H1 (cell line): ENCODE measurements at regions not wholly inside any gene's neighbourhood (a gene's known extent, or its start where the extent isn't known, plus 50 kb on each side); places are given as distances from the start of the nearest gene placed in this dataset.
"Not testable (repeated sequence)": the region's sequence is repeated elsewhere in the genome, so short reads cannot be mapped to it uniquely, and the experiment has no call there.

ENCODE experiments used
- CTCF ChIA-PET: fragments of 300-600 bp; sonication (Branson Sonifier 250); formaldehyde crosslinking; loops from one replicate; lab custom pipeline; 2021; ENCODE audit not compliant: partially characterized antibody; lab: Charles Lee
- POLR2A ChIA-PET: fragments of 300-600 bp; sonication (Branson Sonifier 250); formaldehyde crosslinking; loops from one replicate; lab custom pipeline; 2021; ENCODE audit warnings: inconsistent platforms; ENCODE audit not compliant: partially characterized antibody; lab: Charles Lee
- DNase-seq, 2 experiments: peaks; one replicate each; pipeline versions ENCODE4 v3.0.0 to v3.0.0-alpha.2; 2010 to 2022; ENCODE audit warnings: low spot score in 2 of 2, low read depth in 1 of 2, mixed read lengths in 1 of 2
- FAIRE-seq: peaks from 2 replicates; lab custom pipeline; 2011; peaks lifted over from hg19 to GRCh38; lab: Jason Lieb, UNC
- H2AFZ ChIP-seq: 2 replicates; pipeline ENCODE4 v1.8.1; 2012; ENCODE audit warnings: low read length, inconsistent platforms
- H2AK5ac ChIP-seq: 2 replicates; pipeline ENCODE4 v1.6.1; 2013; ENCODE audit warnings: low read depth, low read length
- H2BK120ac ChIP-seq: replicated peaks from 2 replicates; pipeline ENCODE3; 2013; ENCODE audit warnings: low read depth, low read length, inconsistent platforms
- H2BK12ac ChIP-seq: 2 replicates; pipeline ENCODE4 v1.6.1; 2013; ENCODE audit warnings: low read depth, low read length
- H2BK15ac ChIP-seq: 2 replicates; pipeline ENCODE4 v1.6.1; 2013; ENCODE audit warnings: low read length
- H2BK20ac ChIP-seq: 2 replicates; pipeline ENCODE4 v1.6.1; 2013; ENCODE audit warnings: low read length
- H2BK5ac ChIP-seq: 2 replicates; pipeline ENCODE4 v1.6.1; 2013; ENCODE audit warnings: low read depth, low read length
- H3K14ac ChIP-seq: 2 replicates; pipeline ENCODE4 v1.6.1; 2013; ENCODE audit warnings: inconsistent platforms; ENCODE audit not compliant: insufficient read length
- H3K18ac ChIP-seq: 2 replicates; pipeline ENCODE4 v1.6.1; 2013; ENCODE audit warnings: low read length; ENCODE audit errors: extremely low read depth
- H3K23ac ChIP-seq: 2 replicates; pipeline ENCODE4 v1.6.1; 2013; ENCODE audit warnings: inconsistent platforms; ENCODE audit not compliant: insufficient read length
- H3K23me2 ChIP-seq: 2 replicates; pipeline ENCODE4 v1.6.1; 2013; ENCODE audit warnings: low read depth, low read length
- H3K27ac ChIP-seq: 2 replicates; pipeline ENCODE4 v1.6.1; 2011; ENCODE audit warnings: low read depth, low read length, inconsistent platforms
- H3K27me3 ChIP-seq, 4 experiments: replicated peaks in 1 of 4; 1 replicate in 1 of 4; 2 replicates in 3 of 4; pipeline versions ENCODE4 v1.6.1 to v1.8.1; 2011 to 2013; ENCODE audit warnings: low read length in 3 of 4, mild to moderate bottlenecking in 3 of 4, inconsistent platforms in 2 of 4, mixed read lengths in 2 of 4, moderate library complexity in 1 of 4; ENCODE audit not compliant: control insufficient read depth in 3 of 4, insufficient read depth in 3 of 4; ENCODE audit errors: extremely low read depth in 1 of 4
- H3K36me3 ChIP-seq, 4 experiments: 2 replicates each; pipeline versions ENCODE4 v1.6.1 to v1.8.1; 2011 to 2013; ENCODE audit warnings: mild to moderate bottlenecking in 4 of 4, low read length in 3 of 4, moderate library complexity in 2 of 4, control low read depth in 1 of 4, inconsistent platforms in 1 of 4; ENCODE audit not compliant: insufficient read depth in 4 of 4, control insufficient read depth in 2 of 4
- H3K4ac ChIP-seq: replicated peaks from 2 replicates; pipeline ENCODE3; 2013; ENCODE audit warnings: low read length, low read depth, mixed read lengths, inconsistent platforms; ENCODE audit not compliant: insufficient read length
- H3K4me1 ChIP-seq, 4 experiments: replicated peaks in 1 of 4; 1 replicate in 1 of 4; 2 replicates in 3 of 4; pipeline versions ENCODE4 v1.6.1 to v1.8.1; 2011 to 2013; ENCODE audit warnings: low read length in 3 of 4, inconsistent platforms in 2 of 4, mixed read lengths in 1 of 4; ENCODE audit not compliant: insufficient read depth in 4 of 4, control insufficient read depth in 3 of 4
- H3K4me2 ChIP-seq, 2 experiments: 2 replicates each; pipeline versions ENCODE4 v1.6.1 to v1.8.1; 2011 to 2013; ENCODE audit warnings: low read depth in 2 of 2, low read length in 2 of 2, control low read depth in 1 of 2, inconsistent platforms in 1 of 2, mild to moderate bottlenecking in 1 of 2; ENCODE audit not compliant: insufficient read depth in 1 of 2
- H3K4me3 ChIP-seq, 4 experiments: fragments of 200-600, 300-600 bp in 1 of 4; sonication (generic), shearing (Covaris generic), sonication (Bioruptor Twin) in 1 of 4; 2 replicates each; pipeline versions ENCODE4 v1.5.1 to v1.8.1; 2011 to 2016; ENCODE audit warnings: low read length in 4 of 4, low read depth in 3 of 4, control low read depth in 2 of 4, inconsistent platforms in 2 of 4, mild to moderate bottlenecking in 2 of 4, mixed read lengths in 1 of 4, moderate library complexity in 1 of 4; ENCODE audit not compliant: insufficient read depth in 2 of 4; ENCODE audit errors: extremely low read depth in 1 of 4
- H3K56ac ChIP-seq: replicated peaks from 2 replicates; pipeline ENCODE3; 2013; ENCODE audit warnings: low read depth, mild to moderate bottlenecking, mixed read lengths, low read length, inconsistent platforms; ENCODE audit not compliant: insufficient read length
- H3K79me1 ChIP-seq: 2 replicates; pipeline ENCODE4 v1.6.1; 2013; ENCODE audit warnings: low read depth, low read length, control low read depth
- H3K79me2 ChIP-seq, 2 experiments: 2 replicates each; pipeline versions ENCODE4 v1.6.1 to v1.8.1; 2012 to 2013; ENCODE audit warnings: low read length in 2 of 2, mild to moderate bottlenecking in 2 of 2, inconsistent platforms in 1 of 2; ENCODE audit not compliant: insufficient read depth in 2 of 2, control insufficient read depth in 1 of 2
- H3K9ac ChIP-seq, 4 experiments: replicated peaks in 1 of 4; 1 replicate in 1 of 4; 2 replicates in 3 of 4; pipeline versions ENCODE4 v1.6.1 to v1.8.1; 2011 to 2013; ENCODE audit warnings: low read depth in 3 of 4, low read length in 3 of 4, control low read depth in 2 of 4, mild to moderate bottlenecking in 2 of 4, moderate library complexity in 2 of 4, inconsistent platforms in 1 of 4; ENCODE audit errors: extremely low read depth in 1 of 4
- H3K9me3 ChIP-seq, 2 experiments: 2 replicates each; pipeline versions ENCODE4 v1.6.1 to v1.8.1; 2012 to 2013; ENCODE audit warnings: mild to moderate bottlenecking in 2 of 2, moderate library complexity in 2 of 2, control low read depth in 1 of 2, inconsistent platforms in 1 of 2, low read depth in 1 of 2, low read length in 1 of 2, mixed read lengths in 1 of 2; ENCODE audit not compliant: insufficient read depth in 2 of 2
- H4K20me1 ChIP-seq, 2 experiments: replicated peaks in 1 of 2; 2 replicates each; pipeline versions ENCODE3 to v1.8.1; 2011 to 2013; ENCODE audit warnings: inconsistent platforms in 2 of 2, low read length in 2 of 2, mild to moderate bottlenecking in 1 of 2; ENCODE audit not compliant: insufficient read depth in 2 of 2, control insufficient read depth in 1 of 2
- H4K5ac ChIP-seq: 2 replicates; pipeline ENCODE4 v1.6.1; 2013; ENCODE audit warnings: low read length, low read depth, mixed read lengths, inconsistent platforms; ENCODE audit not compliant: insufficient read length
- H4K8ac ChIP-seq: 2 replicates; pipeline ENCODE4 v1.8.0; 2013; ENCODE audit warnings: mild to moderate bottlenecking, moderate library complexity, low read length, inconsistent platforms; ENCODE audit not compliant: insufficient read depth; ENCODE audit errors: extremely low read depth
- H4K91ac ChIP-seq: replicated peaks from 2 replicates; pipeline ENCODE3; 2013; ENCODE audit warnings: low read length, mixed read lengths, inconsistent platforms; ENCODE audit not compliant: insufficient read length
- WGBS, 2 experiments: shearing (Covaris generic) in 1 of 2; methylation state at CpG; one replicate each; pipeline versions ENCODE4 v1.1.6 to v1.1.7; 2013 to 2015; ENCODE audit warnings: low lambda C conversion rate in 2 of 2, mixed read lengths in 2 of 2, inconsistent platforms in 1 of 2, low coverage in 1 of 2, missing lambda C conversion rate in 1 of 2; ENCODE audit not compliant: insufficient replicate concordance in 2 of 2, insufficient coverage in 1 of 2, insufficient read length in 1 of 2; ENCODE audit errors: extremely low coverage in 1 of 2, missing lambda C conversion rate in 1 of 2; 5-methylcytosine and 5-hydroxymethylcytosine counted together

GRCh38 chr9:61856858-61857453 is 667.1 kb downstream of the SPATA31A7 start:
- H2BK120ac ChIP-seq, H2AFZ ChIP-seq, H3K27ac ChIP-seq, H3K9me3 ChIP-seq, H2BK12ac ChIP-seq, H4K91ac ChIP-seq, H2BK20ac ChIP-seq, H4K5ac ChIP-seq, H3K23ac ChIP-seq, H3K18ac ChIP-seq, H3K79me2 ChIP-seq, H3K23me2 ChIP-seq, H2BK15ac ChIP-seq, H4K8ac ChIP-seq, H3K4ac ChIP-seq, H3K9ac ChIP-seq, H3K36me3 ChIP-seq, H3K27me3 ChIP-seq, POLR2A ChIA-PET, H3K56ac ChIP-seq, H3K4me2 ChIP-seq, H3K14ac ChIP-seq, H3K4me1 ChIP-seq, H3K4me3 ChIP-seq, H2AK5ac ChIP-seq, CTCF ChIA-PET, H2BK5ac ChIP-seq, H3K79me1 ChIP-seq, FAIRE-seq, H4K20me1 ChIP-seq: not testable (repeated sequence)
- WGBS, 2 experiments, result 46% methylated on average over 4 of the region's 28 CpGs; no CpG with 5 or more reads in 1 of the 2 experiments
- peak in 1 of 2 experiments; percentile 43 for DNase-seq

- WGBS, 2 experiments, result no CpG with 5 or more reads among the region's 42 CpGs
- H2AFZ ChIP-seq, H4K5ac ChIP-seq, H3K4me3 ChIP-seq, H2BK12ac ChIP-seq, H3K14ac ChIP-seq, H3K9me3 ChIP-seq, H3K79me1 ChIP-seq, H3K79me2 ChIP-seq, H3K9ac ChIP-seq, H3K18ac ChIP-seq, POLR2A ChIA-PET, H3K27ac ChIP-seq, H3K23ac ChIP-seq, H3K27me3 ChIP-seq, CTCF ChIA-PET, H2BK120ac ChIP-seq, H3K36me3 ChIP-seq, H4K91ac ChIP-seq, H2AK5ac ChIP-seq, H2BK15ac ChIP-seq, H3K23me2 ChIP-seq, H4K8ac ChIP-seq, FAIRE-seq, H4K20me1 ChIP-seq, H3K4ac ChIP-seq, H2BK5ac ChIP-seq, H3K4me2 ChIP-seq, H3K56ac ChIP-seq, DNase-seq, H3K4me1 ChIP-seq, H2BK20ac ChIP-seq: not testable (repeated sequence)
Observed at GRCh38 chr9:61857709-61858351, 668.0 kb downstream of the SPATA31A7 start.
